Adrenal gland (tissue), 9 donors: ENCODE measurements at regions not wholly inside any gene's neighbourhood (a gene's known extent, or its start where the extent isn't known, plus 50 kb on each side); places are given as distances from the start of the nearest gene placed in this dataset.

ENCODE experiments used
- DNase-seq, 7 donors: peaks; one replicate each; pipeline ENCODE4 v3.0.0-alpha.2; 2019 to 2020
- H3K27ac ChIP-seq, 5 donors: fragments of 200-600 bp; sonication (generic) in 4 of 5; 1 replicate in 3 of 5; 2 replicates in 2 of 5; pipeline versions ENCODE4 v1.5.1 to v1.8.0; 2016 to 2020; ENCODE audit warnings: mild to moderate bottlenecking in 1 of 5
- H3K27me3 ChIP-seq: fragments of 200-600 bp; 2 replicates; pipeline ENCODE4 v1.8.0; 2021
- H3K36me3 ChIP-seq, 2 donors: fragments of 200-600 bp; replicated peaks in 1 of 2; 1 replicate in 1 of 2; 2 replicates in 1 of 2; pipeline versions ENCODE4 v1.5.1 to v1.8.0; 2018 to 2022
- H3K4me1 ChIP-seq, 2 donors: fragments of 200-600 bp; replicated peaks in 1 of 2; 1 replicate in 1 of 2; 2 replicates in 1 of 2; pipeline versions ENCODE4 v1.5.1 to v1.8.0; 2018 to 2021
- H3K4me3 ChIP-seq, 4 donors: fragments of 200-600 bp; sonication (generic) in 3 of 4; one replicate each; pipeline ENCODE4 v1.5.1; 2016 to 2018
- H3K9me3 ChIP-seq, 3 donors: fragments of 200-600 bp; sonication (generic) in 1 of 3; replicated peaks in 1 of 3; 1 replicate in 2 of 3; 2 replicates in 1 of 3; pipeline versions ENCODE4 v1.5.1 to v1.8.0; 2016 to 2021
- POLR2A ChIP-seq, 2 donors: fragments of 450-650 bp; IDR thresholded peaks; one replicate each; pipeline ENCODE4 v1.6.1; 2017; ENCODE audit warnings: antibody characterized with exemption in 2 of 2, mild to moderate bottlenecking in 2 of 2, moderate library complexity in 1 of 2
- WGBS, 4 donors: extraction: QIAGEN DNeasy Blood & Tissue Kit in 2 of 4; methylation state at CpG; one replicate each; pipeline versions ENCODE4 v1.1.5 to v1.1.7; 2013 to 2017; 5-methylcytosine and 5-hydroxymethylcytosine counted together
- intact Hi-C, 2 donors: fragments of 100-400 bp; cut with DNase I; formaldehyde crosslinking; loops; one replicate each; pipeline versions ENCODE4 v1.14.1 to v1.15.0; 2022 to 2023
- TF ChIP-seq, protein P1 (sequence below), 6 experiments: fragments of 450-650 bp in 4 of 6; fragments of 200-600 bp in 2 of 6; sonication (generic) in 1 of 6; IDR thresholded peaks; 1 replicate in 5 of 6; 2 replicates in 1 of 6; pipeline versions ENCODE4 v1.5.1 to v1.8.0; 2016 to 2021; ENCODE audit warnings: antibody characterized with exemption in 6 of 6, mild to moderate bottlenecking in 2 of 6, moderate library complexity in 1 of 6
- donor health status: healthy with polysubstance abuse.
- donor health status: Bipolar disorder and iron deficiency.
- donor health status: DM: yes; HTN: yes; CAD: no.
- donor health status: DM: no; HTN: no; CAD: no.
- donor health status: DM: no; HTN: no; CAD: no.

DNA sequence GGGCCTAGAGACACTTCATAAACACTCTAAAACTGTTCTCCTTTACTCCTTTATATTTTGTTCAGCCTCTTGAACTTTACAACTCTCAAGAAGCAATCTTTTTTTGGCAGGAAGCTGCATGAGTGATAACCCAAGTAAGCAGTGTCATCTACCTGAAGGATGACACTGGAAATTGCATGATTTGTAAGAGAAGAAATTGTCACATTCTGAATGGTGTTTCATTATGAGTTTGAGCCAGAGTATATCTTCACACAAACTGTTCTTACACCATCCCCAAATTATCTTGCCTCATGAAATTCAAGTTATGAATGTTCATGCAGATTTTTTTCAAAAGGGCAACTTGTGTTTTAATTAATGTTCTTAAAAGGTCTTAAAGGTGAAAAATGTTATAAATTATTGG lies 799.3 kb downstream of the TBC1D32 start:
- no peaks in the 10 kb centered on the region for H3K9me3 ChIP-seq
- intact Hi-C loops = no loop called here

DNA sequence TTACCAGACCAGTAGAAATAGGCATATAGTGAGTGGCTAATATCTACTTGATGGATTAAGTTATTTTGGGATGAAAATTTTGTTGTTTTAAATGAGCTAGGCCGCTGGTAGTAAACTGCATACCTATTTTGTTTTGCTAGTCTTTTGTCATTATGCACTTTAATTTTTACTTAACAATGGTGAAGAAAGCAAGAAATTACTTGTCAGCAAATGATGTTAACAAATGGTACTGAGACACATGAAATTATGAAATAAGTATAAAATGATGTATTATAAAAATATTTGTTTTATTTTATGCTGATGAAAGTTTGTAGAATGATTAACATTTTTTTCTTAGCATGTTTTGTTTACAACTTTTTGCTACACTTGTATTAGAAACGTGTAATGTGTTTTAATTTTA lies 807.7 kb downstream of the TBC1D32 start:
- TF ChIP-seq POLR2A (IDR thresholded peaks at IDR 0.05) = no peak
- TF ChIP-seq, protein P1, sequence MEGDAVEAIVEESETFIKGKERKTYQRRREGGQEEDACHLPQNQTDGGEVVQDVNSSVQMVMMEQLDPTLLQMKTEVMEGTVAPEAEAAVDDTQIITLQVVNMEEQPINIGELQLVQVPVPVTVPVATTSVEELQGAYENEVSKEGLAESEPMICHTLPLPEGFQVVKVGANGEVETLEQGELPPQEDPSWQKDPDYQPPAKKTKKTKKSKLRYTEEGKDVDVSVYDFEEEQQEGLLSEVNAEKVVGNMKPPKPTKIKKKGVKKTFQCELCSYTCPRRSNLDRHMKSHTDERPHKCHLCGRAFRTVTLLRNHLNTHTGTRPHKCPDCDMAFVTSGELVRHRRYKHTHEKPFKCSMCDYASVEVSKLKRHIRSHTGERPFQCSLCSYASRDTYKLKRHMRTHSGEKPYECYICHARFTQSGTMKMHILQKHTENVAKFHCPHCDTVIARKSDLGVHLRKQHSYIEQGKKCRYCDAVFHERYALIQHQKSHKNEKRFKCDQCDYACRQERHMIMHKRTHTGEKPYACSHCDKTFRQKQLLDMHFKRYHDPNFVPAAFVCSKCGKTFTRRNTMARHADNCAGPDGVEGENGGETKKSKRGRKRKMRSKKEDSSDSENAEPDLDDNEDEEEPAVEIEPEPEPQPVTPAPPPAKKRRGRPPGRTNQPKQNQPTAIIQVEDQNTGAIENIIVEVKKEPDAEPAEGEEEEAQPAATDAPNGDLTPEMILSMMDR (IDR thresholded peaks at IDR 0.05) = no peak
- 84 to 89% (median 87%) methylated on average over 2 of the region's 2 CpGs for WGBS, 4 donors
- Histone ChIP-seq H3K4me1 (peaks cover 0 to 16% of the 10 kb centered on the region in 2 donors), H3K9me3 (no peaks in the 10 kb centered on the region), H3K36me3 (no peaks in the 10 kb centered on the region), H3K27ac (no peak overlapping the region), H3K27me3 (no peaks in the 10 kb centered on the region), H3K4me3 (no peak overlapping the region)
- no peak for DNase-seq
- intact Hi-C loops = no loop called here

More for the DNA sequence above, 799.3 kb downstream of the TBC1D32 start:
- DNase-seq = no peak
- no peak for TF ChIP-seq POLR2A (IDR thresholded peaks at IDR 0.05)
- TF ChIP-seq, protein P1 (IDR thresholded peaks at IDR 0.05) = no peak
- no peaks in the 10 kb centered on the region for H3K27me3 ChIP-seq
- no peaks in the 10 kb centered on the region for H3K36me3 ChIP-seq
- H3K4me1 ChIP-seq = peaks cover 0 to 5% of the 10 kb centered on the region in 2 donors
- H3K4me3 ChIP-seq = no peak overlapping the region
- no peak overlapping the region for H3K27ac ChIP-seq

DNA sequence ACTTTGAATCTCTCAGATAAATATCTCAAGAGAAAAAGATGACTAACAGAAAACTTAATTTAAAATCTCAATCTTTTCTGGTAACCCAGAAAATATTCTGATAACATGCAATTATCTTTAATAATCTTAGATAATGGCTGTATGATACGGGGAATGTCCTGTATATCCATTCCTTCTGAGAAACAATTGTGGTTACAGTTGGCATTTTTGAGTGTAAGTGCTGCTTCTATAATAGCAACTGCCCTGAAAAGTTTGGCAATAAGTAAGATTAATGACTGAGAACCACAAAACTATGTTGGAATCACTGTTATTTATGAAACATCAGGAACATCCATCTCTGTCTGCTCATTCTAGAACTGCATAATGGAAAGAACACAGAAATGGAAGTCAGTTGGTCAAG lies 819.7 kb downstream of the TBC1D32 start:
- Histone ChIP-seq H3K27ac (no peak overlapping the region), H3K4me1 (no peaks in the 10 kb centered on the region), H3K36me3 (no peaks in the 10 kb centered on the region), H3K4me3 (no peak overlapping the region), H3K9me3 (no peaks in the 10 kb centered on the region), H3K27me3 (no peaks in the 10 kb centered on the region)
- no peak for DNase-seq
- 38 to 75% (median 70%) methylated on average over 1 of the region's 1 CpG for WGBS, 4 donors
- intact Hi-C loops = no loop called here
- TF ChIP-seq POLR2A (IDR thresholded peaks at IDR 0.05) = no peak
- TF ChIP-seq, protein P1 (IDR thresholded peaks at IDR 0.05) = no peak

DNA sequence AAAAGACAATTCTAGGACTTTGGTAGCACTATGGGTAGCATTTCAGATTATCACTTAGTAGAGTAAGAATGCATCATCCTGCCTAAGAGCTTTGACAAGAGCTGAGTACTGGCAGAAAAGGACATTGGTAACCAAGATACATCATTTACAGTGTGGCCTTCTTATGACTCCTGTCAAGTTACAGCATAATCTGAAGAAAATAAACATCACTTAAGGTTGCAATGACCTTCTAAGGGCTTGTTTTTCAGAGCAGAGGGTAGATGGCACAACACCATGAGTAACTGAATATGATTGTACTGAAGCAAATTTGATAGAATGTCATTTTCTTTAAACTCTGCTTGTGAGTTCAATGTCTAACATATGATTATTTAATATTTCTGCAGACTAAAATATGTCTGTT lies 822.6 kb downstream of the TBC1D32 start:
- TF ChIP-seq POLR2A (IDR thresholded peaks at IDR 0.05) = no peak
- TF ChIP-seq, protein P1 (IDR thresholded peaks at IDR 0.05) = no peak
- intact Hi-C loops = no loop called here
- H3K27me3 ChIP-seq = no peaks in the 10 kb centered on the region
- H3K9me3 ChIP-seq = no peaks in the 10 kb centered on the region
- H3K27ac ChIP-seq = no peak overlapping the region
- no peaks in the 10 kb centered on the region for H3K4me1 ChIP-seq
- no peak for DNase-seq
- H3K36me3 ChIP-seq = no peaks in the 10 kb centered on the region
- H3K4me3 ChIP-seq = no peak overlapping the region
